B cell (primary cell): ENCODE measurements at regions not wholly inside any gene's neighbourhood (a gene's known extent, or its start where the extent isn't known, plus 50 kb on each side); places are given as distances from the start of the nearest gene placed in this dataset.
A peak's percentile ranks its signal among the peaks of the same experiment; 100 is the strongest.
"Not testable (repeated sequence)": the region's sequence is repeated elsewhere in the genome, so short reads cannot be mapped to it uniquely, and the experiment has no call there.

ENCODE experiments used
- ATAC-seq: fragments of 200-7000 bp; cut with Tn5 transposase; one replicate; pipeline ENCODE4 v1.10.0; 2021; ENCODE audit warnings: low read depth, mild to moderate bottlenecking, moderate number of reproducible peaks, moderate library complexity
- CTCF ChIA-PET: fragments of 350-600 bp; sonication (Branson Sonifier 250); formaldehyde crosslinking; loops from one replicate; lab custom pipeline; 2021; ENCODE audit warnings: antibody characterized with exemption, inconsistent platforms; lab: Charles Lee
- POLR2A ChIA-PET: fragments of 350-600 bp; sonication (Branson Sonifier 250); formaldehyde crosslinking; loops from one replicate; lab custom pipeline; 2021; ENCODE audit warnings: antibody characterized with exemption; lab: Charles Lee
- DNase-seq: peaks from one replicate; pipeline ENCODE4 v3.0.0; 2013
- H2AFZ ChIP-seq: 2 replicates; pipeline ENCODE4 v1.6.1; 2012; ENCODE audit warnings: mild to moderate bottlenecking, low read depth, low read length; ENCODE audit not compliant: insufficient read depth, poor library complexity, severe bottlenecking
- H3K27ac ChIP-seq, 2 donors: 1 replicate in 1 of 2; 2 replicates in 1 of 2; pipeline ENCODE4 v1.5.1; 2012 to 2013; ENCODE audit warnings: low read length in 2 of 2, mild to moderate bottlenecking in 2 of 2, moderate library complexity in 1 of 2
- H3K27me3 ChIP-seq, 4 experiments: fragments of 200-600 bp in 1 of 4; sonication (generic) in 1 of 4; replicated peaks in 1 of 4; 1 replicate in 2 of 4; 2 replicates in 2 of 4; pipeline versions ENCODE4 v1.6.1 to v1.7.0; 2013 to 2016; ENCODE audit warnings: low read length in 3 of 4, mild to moderate bottlenecking in 2 of 4, mixed read lengths in 1 of 4, moderate library complexity in 1 of 4; ENCODE audit not compliant: insufficient read depth in 4 of 4, control insufficient read depth in 3 of 4; ENCODE audit errors: control extremely low read depth in 1 of 4
- H3K36me3 ChIP-seq, 2 experiments: replicated peaks in 1 of 2; 1 replicate in 1 of 2; 2 replicates in 1 of 2; pipeline versions ENCODE4 v1.6.1 to v1.7.1; 2013; ENCODE audit warnings: low read length in 1 of 2; ENCODE audit not compliant: insufficient read depth in 2 of 2, control insufficient read depth in 1 of 2; ENCODE audit errors: control extremely low read depth in 1 of 2, extremely low read depth in 1 of 2
- H3K4me1 ChIP-seq, 2 donors: fragments of 200-600 bp in 1 of 2; sonication (generic) in 1 of 2; 1 replicate in 1 of 2; 2 replicates in 1 of 2; pipeline versions ENCODE4 v1.5.1 to v1.6.1; 2013 to 2017; ENCODE audit warnings: low read length in 2 of 2; ENCODE audit not compliant: control insufficient read depth in 2 of 2, insufficient read depth in 2 of 2
- H3K4me2 ChIP-seq: replicated peaks from 2 replicates; pipeline ENCODE3; 2012; ENCODE audit warnings: mild to moderate bottlenecking, low read depth, low read length; ENCODE audit not compliant: poor library complexity, severe bottlenecking
- H3K4me3 ChIP-seq, 5 experiments: fragments of 200-600 bp in 1 of 5; sonication (generic) in 1 of 5; 1 replicate in 3 of 5; 2 replicates in 2 of 5; pipeline versions ENCODE4 v1.5.1 to v1.7.0; 2011 to 2016; ENCODE audit warnings: low read length in 4 of 5, mild to moderate bottlenecking in 4 of 5, low read depth in 2 of 5, control low read depth in 1 of 5, moderate library complexity in 1 of 5; ENCODE audit not compliant: insufficient read depth in 1 of 5; ENCODE audit errors: control extremely low read depth in 1 of 5, extremely low read depth in 1 of 5
- H3K79me2 ChIP-seq: fragments of 200-600 bp; sonication (generic); one replicate; pipeline ENCODE4 v1.6.0; 2016; ENCODE audit warnings: low read length; ENCODE audit not compliant: control insufficient read depth, insufficient read depth
- H3K9ac ChIP-seq: fragments of 200-600 bp; sonication (generic); 2 replicates; pipeline ENCODE4 v1.6.1; 2017; ENCODE audit warnings: mild to moderate bottlenecking, low read length, moderate library complexity
- H3K9me3 ChIP-seq, 3 donors: one replicate each; pipeline versions ENCODE4 v1.6.1 to v1.7.1; 2013; ENCODE audit warnings: low read length in 2 of 3; ENCODE audit not compliant: control insufficient read depth in 2 of 3, insufficient read depth in 1 of 3; ENCODE audit errors: control extremely low read depth in 1 of 3
- H4K20me1 ChIP-seq: 2 replicates; pipeline ENCODE4 v1.6.0; 2012; ENCODE audit warnings: mild to moderate bottlenecking, low read length; ENCODE audit not compliant: insufficient read depth, control insufficient read depth, poor library complexity, severe bottlenecking
- H3K27ac Mint-ChIP-seq: one replicate; pipeline ENCODE4 v1.8.0; 2021; ENCODE audit warnings: mixed read lengths
- H3K27me3 Mint-ChIP-seq: one replicate; pipeline ENCODE4 v1.8.0; 2021; ENCODE audit warnings: mixed read lengths
- H3K4me1 Mint-ChIP-seq: one replicate; pipeline ENCODE4 v1.8.0; 2021; ENCODE audit warnings: mixed read lengths
- H3K4me3 Mint-ChIP-seq: one replicate; pipeline ENCODE4 v1.8.0; 2021; ENCODE audit warnings: mixed read lengths
- H3K9me3 Mint-ChIP-seq: one replicate; pipeline ENCODE4 v1.8.0; 2022; ENCODE audit warnings: mixed read lengths; ENCODE audit not compliant: insufficient read depth
- WGBS: methylation state at CpG from one replicate; pipeline ENCODE4 v1.1.5; 2013; ENCODE audit warnings: missing lambda C conversion rate; ENCODE audit not compliant: insufficient coverage; 5-methylcytosine and 5-hydroxymethylcytosine counted together
- intact Hi-C: fragments of 100-400 bp; cut with micrococcal nuclease; formaldehyde crosslinking; loops from one replicate; pipeline ENCODE4 v1.10.0; 2022

- H3K36me3 ChIP-seq, H3K9ac ChIP-seq, H2AFZ ChIP-seq, H3K4me2 ChIP-seq, ATAC-seq, DNase-seq, POLR2A ChIA-PET, H3K4me3 ChIP-seq, H3K4me1 ChIP-seq, intact Hi-C loops, H3K27me3 ChIP-seq, H3K79me2 ChIP-seq, H3K4me1 Mint-ChIP-seq, H3K9me3 ChIP-seq, H3K4me3 Mint-ChIP-seq, H3K27ac ChIP-seq, H4K20me1 ChIP-seq, H3K27me3 Mint-ChIP-seq, CTCF ChIA-PET, H3K27ac Mint-ChIP-seq: not testable (repeated sequence)
- H3K9me3 Mint-ChIP-seq = peaks cover 13% of the 10 kb centered on the region
- 90% methylated on average over 19 of the region's 19 CpGs for WGBS
These were observed 2730.6 kb downstream of the RPIA start for GRCh38 chr2:91422102-91422501.

DNA sequence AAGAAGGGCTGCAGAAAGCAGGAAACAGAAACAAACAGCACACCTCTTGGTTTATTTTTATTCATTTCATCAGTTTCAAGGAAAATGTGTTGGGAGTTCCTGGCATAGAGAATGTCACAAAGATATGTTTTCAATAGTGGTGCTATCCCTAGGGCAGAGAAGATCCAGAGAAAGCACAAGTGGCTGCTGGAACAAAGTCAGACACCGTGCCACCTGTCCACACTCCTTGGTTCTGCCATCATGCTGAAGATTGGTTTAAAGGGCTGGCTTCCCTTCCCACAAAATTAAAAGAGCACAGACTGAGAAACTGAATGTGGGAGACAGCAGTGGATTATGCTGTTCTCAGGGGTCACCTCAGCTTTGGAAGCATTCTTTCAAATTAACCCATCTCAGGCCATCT, 2735.7 kb downstream of the RPIA start:
- H3K4me1 ChIP-seq, H3K27ac Mint-ChIP-seq, ATAC-seq, H3K36me3 ChIP-seq, H2AFZ ChIP-seq, H3K27me3 ChIP-seq, H3K4me2 ChIP-seq, H4K20me1 ChIP-seq, DNase-seq, POLR2A ChIA-PET, intact Hi-C loops, H3K9me3 Mint-ChIP-seq, H3K4me3 Mint-ChIP-seq, H3K79me2 ChIP-seq, H3K4me1 Mint-ChIP-seq, H3K9me3 ChIP-seq, H3K27ac ChIP-seq, H3K27me3 Mint-ChIP-seq, H3K9ac ChIP-seq, H3K4me3 ChIP-seq, CTCF ChIA-PET: not testable (repeated sequence)
- no CpG with 5 or more reads among the region's 1 CpG for WGBS

DNA sequence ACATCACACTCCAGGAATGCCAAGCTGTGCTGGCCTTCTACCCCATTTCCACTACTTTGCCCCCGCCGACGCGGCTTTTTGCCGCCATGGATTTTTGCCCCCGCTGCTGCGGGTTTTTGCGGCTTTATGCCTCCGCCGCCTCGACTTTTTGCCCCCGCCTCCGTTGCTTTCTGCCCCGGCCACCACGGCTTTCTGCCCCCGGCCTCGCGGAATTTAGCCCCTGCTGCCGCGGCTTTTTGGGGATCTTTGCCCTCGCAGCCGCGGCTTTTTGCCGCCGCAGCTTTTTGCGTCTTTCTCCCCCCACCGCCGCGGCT, 2750.4 kb downstream of the RPIA start:
- H3K27ac ChIP-seq, H3K4me1 Mint-ChIP-seq, ATAC-seq, POLR2A ChIA-PET, H3K79me2 ChIP-seq, H3K9me3 Mint-ChIP-seq, H3K36me3 ChIP-seq, H3K27ac Mint-ChIP-seq, CTCF ChIA-PET, H4K20me1 ChIP-seq, DNase-seq, intact Hi-C loops: not testable (repeated sequence)
- Mint-ChIP-seq H3K4me3 (peak overlapping the region; percentile 37), H3K27me3 (peaks cover 17% of the 10 kb centered on the region)
- Histone ChIP-seq H3K9me3 (peaks cover 0 to 15% (median 0%) of the 10 kb centered on the region in 3 donors), H2AFZ (peak overlapping the region; percentile 75), H3K4me3 (peak overlapping the region in 3 of 5 experiments; percentile 1 to 40 (median 24)), H3K4me1 (peaks cover 11 to 13% of the 10 kb centered on the region in 2 donors), H3K9ac (peak overlapping the region; percentile 54), H3K4me2 (peak overlapping the region; percentile 90), H3K27me3 (peaks cover 0 to 25% (median 9%) of the 10 kb centered on the region in 4 experiments)
- 15% methylated on average over 29 of the region's 29 CpGs for WGBS
